ENCODE measurements at regions not wholly inside any gene's neighbourhood (a gene's known extent, or its start where the extent isn't known, plus 50 kb on each side); places are given as distances from the start of the nearest gene placed in this dataset.

DNA sequence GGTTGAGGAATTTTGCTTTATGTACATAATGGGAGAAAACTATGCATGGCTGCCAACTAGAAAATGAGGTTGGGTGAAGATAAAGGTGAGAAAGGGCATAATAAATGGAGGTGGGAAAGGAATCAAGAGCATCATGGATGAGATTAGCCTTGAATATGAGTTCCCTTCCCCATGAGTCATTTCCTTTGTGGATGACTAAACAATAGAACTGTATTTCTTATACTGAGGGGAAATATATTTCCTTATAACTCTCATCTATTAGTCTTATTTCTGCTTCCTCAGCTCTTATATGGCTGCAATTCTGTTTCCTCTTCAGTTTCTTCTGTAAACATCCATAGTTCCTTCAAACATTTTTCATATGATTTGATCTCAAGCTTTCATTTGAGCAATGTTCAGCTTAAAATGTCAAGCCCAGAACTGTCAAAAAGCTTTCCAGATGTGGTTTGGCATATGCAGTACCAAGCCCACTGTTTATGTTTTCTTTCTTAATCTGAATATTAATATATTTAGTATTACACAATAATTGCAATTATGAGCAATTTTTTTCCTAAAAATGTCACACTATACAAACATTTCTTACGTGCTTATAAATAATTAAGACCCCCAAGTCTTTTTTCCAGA lies 100.7 kb upstream of the GRPR start:
- CTCF ChIA-PET = no interaction called here
- Mint-ChIP-seq H3K4me3 (no peak overlapping the region), H3K36me3 (ENCODE audit: low read depth) (no peaks in the 10 kb centered on the region), H3K27me3 (ENCODE audit: low read depth) (no peaks in the 10 kb centered on the region), H3K27ac (no peak overlapping the region), H3K4me1 (ENCODE audit: low read depth) (peaks cover 5% of the 10 kb centered on the region), H3K9me3 (ENCODE audit: insufficient read depth) (no peaks in the 10 kb centered on the region)
- POLR2A ChIA-PET = no interaction called here
- DNase-seq = no peak
- no peak for ATAC-seq

DNA sequence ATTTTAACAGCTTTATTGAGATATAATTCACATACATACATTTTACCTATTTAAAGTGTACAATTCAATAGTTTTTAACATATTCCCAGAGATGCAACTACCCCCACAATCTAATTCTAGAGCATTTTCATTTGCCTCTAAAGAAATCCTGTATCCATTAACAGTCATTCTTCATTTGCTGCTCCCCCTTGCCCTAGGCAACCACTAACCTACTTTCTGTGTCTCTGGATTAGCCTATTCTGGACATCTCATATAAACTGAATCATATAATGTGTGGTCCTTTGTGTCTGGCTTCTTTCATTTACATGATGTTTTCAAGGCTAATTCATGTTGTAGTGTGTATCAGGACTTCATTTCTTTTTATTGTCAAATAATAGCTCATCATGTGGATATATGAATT lies 105.1 kb upstream of the GRPR start:
- Mint-ChIP-seq H3K27me3 (ENCODE audit: low read depth) (no peaks in the 10 kb centered on the region), H3K4me1 (ENCODE audit: low read depth) (no peaks in the 10 kb centered on the region), H3K4me3 (no peak overlapping the region), H3K9me3 (ENCODE audit: insufficient read depth) (no peaks in the 10 kb centered on the region), H3K27ac (no peak overlapping the region), H3K36me3 (ENCODE audit: low read depth) (no peaks in the 10 kb centered on the region)
- POLR2A ChIA-PET = no interaction called here
- ATAC-seq (no peak), DNase-seq (no peak)
- CTCF ChIA-PET = no interaction called here

DNA sequence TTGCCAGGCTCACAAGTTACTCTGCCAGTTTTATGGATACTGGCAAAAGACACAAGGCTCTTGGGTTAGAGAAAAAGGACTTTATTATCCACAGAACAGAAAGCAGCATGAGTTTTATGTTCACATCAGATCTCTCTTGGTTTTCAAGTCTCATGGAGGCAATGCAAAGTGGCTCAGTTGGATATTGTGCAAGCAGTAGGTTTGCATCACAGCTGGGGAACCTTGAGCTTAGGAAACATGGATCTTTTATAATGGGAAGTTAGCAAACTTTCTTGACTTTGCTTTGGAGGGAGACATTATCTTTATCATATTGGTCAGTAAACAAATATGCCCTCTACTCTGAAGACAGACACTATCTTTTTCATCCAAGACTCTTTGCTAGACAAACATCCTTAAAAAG lies 109.2 kb upstream of the GRPR start:
- Mint-ChIP-seq H3K27ac (no peak overlapping the region), H3K36me3 (ENCODE audit: low read depth) (no peaks in the 10 kb centered on the region), H3K9me3 (ENCODE audit: insufficient read depth) (no peaks in the 10 kb centered on the region), H3K4me3 (no peak overlapping the region), H3K27me3 (ENCODE audit: low read depth) (no peaks in the 10 kb centered on the region), H3K4me1 (ENCODE audit: low read depth) (no peaks in the 10 kb centered on the region)
- POLR2A ChIA-PET = no interaction called here
- CTCF ChIA-PET = no interaction called here
- no peak for DNase-seq
- no peak for ATAC-seq

DNA sequence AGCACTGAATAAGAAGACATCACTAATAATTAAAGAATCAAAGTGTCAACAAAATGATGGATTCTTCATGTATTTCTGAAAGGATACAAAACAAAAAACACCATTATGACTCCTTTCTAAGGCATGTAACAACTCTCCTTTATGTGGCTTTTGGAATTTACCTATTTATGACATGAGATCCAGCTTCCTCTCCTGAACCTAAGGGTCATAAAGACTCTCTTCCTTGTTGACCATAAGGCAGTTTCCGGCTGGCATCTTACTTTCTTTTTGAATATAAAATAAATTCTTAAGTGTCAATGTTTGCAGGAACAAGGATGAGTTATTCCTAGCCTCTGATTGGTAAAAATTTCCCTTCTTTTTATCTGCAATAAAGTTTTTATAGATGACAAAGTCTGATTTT lies 111.1 kb upstream of the GRPR start:
- H3K36me3 Mint-ChIP-seq (ENCODE audit: low read depth) = no peaks in the 10 kb centered on the region
- CTCF ChIA-PET = no interaction called here
- no peaks in the 10 kb centered on the region for H3K27me3 Mint-ChIP-seq (ENCODE audit: low read depth)
- no peak for DNase-seq
- H3K27ac Mint-ChIP-seq = no peak overlapping the region
- no peaks in the 10 kb centered on the region for H3K9me3 Mint-ChIP-seq (ENCODE audit: insufficient read depth)
- no peaks in the 10 kb centered on the region for H3K4me1 Mint-ChIP-seq (ENCODE audit: low read depth)
- POLR2A ChIA-PET = no interaction called here
- no peak for ATAC-seq
- no peak overlapping the region for H3K4me3 Mint-ChIP-seq

DNA sequence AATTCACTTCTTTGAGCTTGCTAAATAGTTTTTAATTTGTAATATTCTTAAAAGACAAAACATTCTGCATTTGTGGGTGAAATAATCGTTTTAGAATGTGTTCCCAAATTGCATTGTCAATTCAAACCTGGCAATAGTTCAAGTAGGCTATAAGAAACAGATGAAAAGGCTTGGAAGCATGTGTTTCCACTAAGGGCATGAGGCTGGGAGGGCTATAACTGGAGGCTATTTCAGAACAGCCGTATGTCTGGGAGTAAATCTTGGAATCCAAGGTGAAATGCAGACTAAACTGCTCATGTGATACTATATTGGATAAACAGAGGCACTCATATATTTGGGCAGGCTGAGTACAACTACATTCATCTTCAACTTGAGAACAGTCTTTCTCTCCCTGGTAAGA lies 117.4 kb upstream of the GRPR start:
- Mint-ChIP-seq H3K9me3 (ENCODE audit: insufficient read depth) (no peaks in the 10 kb centered on the region), H3K27ac (no peak overlapping the region), H3K4me1 (ENCODE audit: low read depth) (no peaks in the 10 kb centered on the region), H3K4me3 (no peak overlapping the region), H3K27me3 (ENCODE audit: low read depth) (no peaks in the 10 kb centered on the region), H3K36me3 (ENCODE audit: low read depth) (no peaks in the 10 kb centered on the region)
- ChIA-PET CTCF (no interaction called here), POLR2A (no interaction called here)
- ATAC-seq = no peak
- no peak for DNase-seq

DNA sequence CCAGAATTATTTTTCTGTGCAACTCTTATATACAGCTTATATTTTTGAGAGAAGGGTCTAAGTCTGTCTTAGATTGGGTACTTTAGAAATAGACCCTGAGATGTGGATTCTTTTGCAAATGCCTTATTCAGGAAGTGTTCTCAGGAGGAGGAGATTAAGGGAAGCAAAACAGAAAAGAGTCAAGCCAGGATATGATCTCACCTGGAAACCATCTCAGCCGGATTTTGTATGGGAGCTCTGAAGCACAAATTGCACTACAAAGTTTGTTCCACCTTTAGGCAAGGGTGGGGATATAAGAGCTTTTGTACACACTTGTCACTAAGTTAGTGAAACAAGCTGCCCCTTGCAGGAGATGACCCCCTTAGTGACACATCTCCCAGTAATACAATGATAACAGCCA lies 121.2 kb upstream of the GRPR start:
- ChIA-PET POLR2A (no interaction called here), CTCF (interaction anchor here (1.0 kb wide), 1 partner anchor 25 kb away, joined by 3 read pairs; no protein-coding TSS in a partner anchor)
- H3K27ac Mint-ChIP-seq = no peak overlapping the region
- peaks cover 2% of the 10 kb centered on the region for H3K27me3 Mint-ChIP-seq (ENCODE audit: low read depth)
- no peaks in the 10 kb centered on the region for H3K36me3 Mint-ChIP-seq (ENCODE audit: low read depth)
- DNase-seq (no peak), ATAC-seq (no peak)
- H3K9me3 Mint-ChIP-seq (ENCODE audit: insufficient read depth) = no peaks in the 10 kb centered on the region
- no peak overlapping the region for H3K4me3 Mint-ChIP-seq
- H3K4me1 Mint-ChIP-seq (ENCODE audit: low read depth) = no peaks in the 10 kb centered on the region

DNA sequence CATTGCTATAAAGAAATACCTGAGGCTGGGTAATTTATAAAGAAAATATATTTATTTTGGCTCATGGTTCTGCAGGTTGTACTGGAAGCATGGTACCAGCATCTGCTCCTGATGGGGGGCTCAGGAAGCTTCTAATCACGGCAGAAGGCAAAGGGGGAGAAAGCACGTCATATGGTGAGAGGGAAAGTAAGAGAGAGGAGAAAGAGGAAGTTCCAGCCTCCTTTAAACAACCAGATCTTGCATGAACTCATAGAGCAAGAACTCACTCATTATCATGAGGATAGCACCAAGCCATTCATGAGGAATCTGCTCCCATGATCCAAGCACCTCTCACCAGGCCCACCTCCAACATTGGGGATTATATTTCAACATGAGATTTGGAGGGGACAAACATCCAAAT lies 125.0 kb upstream of the GRPR start:
- ATAC-seq (no peak), DNase-seq (no peak)
- Mint-ChIP-seq H3K4me3 (no peak overlapping the region), H3K27me3 (ENCODE audit: low read depth) (peaks cover 2% of the 10 kb centered on the region), H3K27ac (no peak overlapping the region), H3K9me3 (ENCODE audit: insufficient read depth) (no peaks in the 10 kb centered on the region), H3K4me1 (ENCODE audit: low read depth) (no peaks in the 10 kb centered on the region), H3K36me3 (ENCODE audit: low read depth) (no peaks in the 10 kb centered on the region)
- ChIA-PET CTCF (interaction anchor here (1.4 kb wide), 1 partner anchor 18 kb away, joined by 3 read pairs; no protein-coding TSS in a partner anchor), POLR2A (no interaction called here)

DNA sequence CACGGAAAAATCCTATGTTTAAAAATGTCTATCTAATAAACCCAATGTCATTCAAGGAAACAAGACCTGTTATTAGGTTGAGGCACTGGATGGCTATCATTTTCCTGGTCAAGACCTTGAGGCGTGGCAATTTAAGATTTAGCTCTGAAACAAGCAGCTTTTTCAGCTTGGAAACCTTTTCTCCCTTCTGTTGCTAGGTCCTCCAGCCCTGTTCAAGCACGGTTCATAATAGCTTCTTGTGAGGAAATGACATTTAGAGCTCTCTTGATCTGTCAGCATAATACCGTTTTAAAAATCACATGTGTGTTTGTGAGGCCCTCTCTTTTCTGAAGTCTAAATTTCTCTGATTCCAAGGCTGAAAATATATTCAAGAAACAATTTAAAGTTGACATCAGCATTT lies 133.6 kb upstream of the GRPR start:
- no peaks in the 10 kb centered on the region for H3K4me1 Mint-ChIP-seq (ENCODE audit: low read depth)
- H3K4me3 Mint-ChIP-seq = no peak overlapping the region
- H3K27ac Mint-ChIP-seq = no peak overlapping the region
- ATAC-seq = no peak
- no peak for DNase-seq
- H3K27me3 Mint-ChIP-seq (ENCODE audit: low read depth) = peaks cover 2% of the 10 kb centered on the region
- ChIA-PET CTCF (no interaction called here), POLR2A (no interaction called here)
- H3K9me3 Mint-ChIP-seq (ENCODE audit: insufficient read depth) = no peaks in the 10 kb centered on the region
- no peaks in the 10 kb centered on the region for H3K36me3 Mint-ChIP-seq (ENCODE audit: low read depth)

DNA sequence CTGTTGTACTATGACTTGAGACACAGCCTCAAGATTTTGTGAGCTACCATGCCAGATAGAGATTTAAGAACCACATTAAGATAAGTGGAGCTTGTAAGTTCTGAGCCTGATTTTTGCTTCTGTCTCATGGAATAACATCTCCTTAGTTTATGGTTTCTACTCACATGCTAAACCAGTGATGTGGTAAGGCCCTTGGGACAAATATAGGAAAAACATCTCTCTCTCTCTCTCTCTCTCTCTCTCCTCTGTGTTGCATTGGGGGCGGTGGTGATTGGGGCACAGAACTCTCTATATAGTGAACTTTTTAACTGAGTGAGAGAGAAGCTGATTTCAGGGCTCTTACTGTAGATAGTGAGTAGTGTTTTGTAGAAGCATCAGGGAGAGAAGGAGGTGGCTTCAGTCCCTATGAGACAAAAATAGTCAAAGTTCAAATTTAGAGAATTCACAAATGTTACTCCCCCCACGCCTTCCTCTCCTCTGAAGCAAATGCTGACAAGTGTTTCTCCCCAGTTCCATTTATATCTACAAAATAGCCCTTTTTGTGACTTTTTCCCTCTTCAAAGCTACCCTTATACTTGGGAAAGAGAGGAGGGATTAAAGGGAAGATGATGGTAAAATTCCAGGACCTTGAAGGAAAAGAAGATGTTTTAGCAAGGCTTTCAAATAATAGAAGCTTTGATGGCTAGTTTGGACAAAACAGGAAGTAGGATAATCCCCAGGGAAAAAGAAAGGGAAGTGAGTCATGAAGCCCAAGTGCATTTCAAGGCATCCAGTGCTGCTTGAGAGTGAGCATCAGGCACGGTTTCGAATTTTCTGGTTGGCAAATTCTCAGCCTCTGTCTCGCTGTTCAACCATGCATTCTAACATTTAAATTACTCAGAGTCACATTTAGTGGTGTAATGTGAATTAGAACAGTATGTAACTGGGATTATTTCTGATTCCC lies 134.3 kb upstream of the AP1S2 start:
- no peaks in the 10 kb centered on the region for H3K9me3 Mint-ChIP-seq (ENCODE audit: insufficient read depth)
- no peak overlapping the region for H3K27ac Mint-ChIP-seq
- H3K36me3 Mint-ChIP-seq (ENCODE audit: low read depth) = no peaks in the 10 kb centered on the region
- H3K27me3 Mint-ChIP-seq (ENCODE audit: low read depth) = peaks cover 2% of the 10 kb centered on the region
- DNase-seq (no peak), ATAC-seq (no peak)
- ChIA-PET POLR2A (no interaction called here), CTCF (no interaction called here)
- H3K4me1 Mint-ChIP-seq (ENCODE audit: low read depth) = no peaks in the 10 kb centered on the region
- H3K4me3 Mint-ChIP-seq = no peak overlapping the region

DNA sequence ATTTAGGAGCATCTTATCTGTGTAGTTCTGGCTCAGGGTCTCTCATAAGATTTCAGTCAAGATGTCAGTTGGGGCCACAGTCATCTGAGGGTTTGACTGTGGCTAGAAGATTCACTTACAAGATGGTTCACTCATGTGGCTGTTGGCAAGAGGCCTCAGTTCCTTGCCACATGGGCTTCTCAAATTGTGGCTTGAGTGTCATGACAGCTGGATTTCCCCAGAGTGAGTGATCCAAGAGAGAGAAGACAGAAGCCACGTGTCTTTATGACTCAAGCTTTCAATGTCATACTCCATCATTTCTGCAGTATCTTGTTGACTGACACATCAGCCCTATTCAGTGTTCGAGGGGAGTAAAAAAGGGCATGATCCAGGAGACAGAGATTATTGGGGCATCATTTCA lies 131.3 kb upstream of the AP1S2 start:
- Mint-ChIP-seq H3K27ac (no peak overlapping the region), H3K36me3 (ENCODE audit: low read depth) (no peaks in the 10 kb centered on the region), H3K27me3 (ENCODE audit: low read depth) (peaks cover 2% of the 10 kb centered on the region), H3K4me1 (ENCODE audit: low read depth) (no peaks in the 10 kb centered on the region), H3K9me3 (ENCODE audit: insufficient read depth) (no peaks in the 10 kb centered on the region), H3K4me3 (no peak overlapping the region)
- CTCF ChIA-PET = no interaction called here
- ATAC-seq = no peak
- DNase-seq = no peak
- POLR2A ChIA-PET = no interaction called here

DNA sequence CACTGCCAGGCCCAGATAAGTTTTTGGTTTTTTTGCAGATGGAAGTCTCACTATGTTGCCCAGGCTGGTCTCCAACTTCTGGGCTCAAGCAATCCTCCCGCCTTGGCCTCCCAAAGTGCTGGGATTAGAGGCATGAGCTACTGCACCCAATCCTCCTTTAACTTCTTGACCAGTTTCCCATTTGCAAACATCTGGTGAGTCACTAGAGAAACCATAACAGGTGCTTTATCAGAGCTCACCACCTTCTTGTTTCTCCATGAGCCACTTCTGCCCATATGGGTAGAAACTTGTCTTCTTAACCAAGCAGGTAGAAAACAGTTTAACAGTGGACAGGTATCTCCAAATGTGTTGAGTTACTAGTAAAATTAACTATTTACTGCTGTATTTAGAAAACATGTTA lies 128.4 kb upstream of the AP1S2 start:
- Mint-ChIP-seq H3K4me3 (no peak overlapping the region), H3K36me3 (ENCODE audit: low read depth) (no peaks in the 10 kb centered on the region), H3K4me1 (ENCODE audit: low read depth) (no peaks in the 10 kb centered on the region), H3K27me3 (ENCODE audit: low read depth) (peaks cover 2% of the 10 kb centered on the region), H3K27ac (no peak overlapping the region), H3K9me3 (ENCODE audit: insufficient read depth) (no peaks in the 10 kb centered on the region)
- POLR2A ChIA-PET = no interaction called here
- CTCF ChIA-PET = no interaction called here
- ATAC-seq (no peak), DNase-seq (no peak)

DNA sequence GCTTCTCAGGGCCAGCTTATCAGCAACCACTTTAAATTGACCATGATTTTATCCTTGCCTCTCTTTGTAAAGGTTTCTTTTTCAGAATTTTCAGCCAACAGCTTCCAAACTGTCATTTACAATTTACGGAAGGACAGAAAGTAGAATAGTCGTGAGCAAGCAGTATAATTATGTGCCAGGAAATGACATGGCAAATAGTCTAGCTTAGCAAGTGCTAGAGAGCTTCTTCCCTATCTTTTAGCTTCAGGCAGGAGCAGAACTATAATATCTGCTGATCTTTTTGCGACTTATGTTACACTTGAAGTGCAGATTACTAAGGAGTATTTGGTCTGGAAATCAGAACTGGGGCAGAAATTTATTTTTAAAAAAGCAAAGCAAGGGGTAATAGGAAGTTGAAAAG lies 123.0 kb upstream of the AP1S2 start:
- no peaks in the 10 kb centered on the region for H3K27me3 Mint-ChIP-seq (ENCODE audit: low read depth)
- POLR2A ChIA-PET = no interaction called here
- H3K27ac Mint-ChIP-seq = no peak overlapping the region
- no peaks in the 10 kb centered on the region for H3K4me1 Mint-ChIP-seq (ENCODE audit: low read depth)
- H3K9me3 Mint-ChIP-seq (ENCODE audit: insufficient read depth) = no peaks in the 10 kb centered on the region
- no peaks in the 10 kb centered on the region for H3K36me3 Mint-ChIP-seq (ENCODE audit: low read depth)
- CTCF ChIA-PET = no interaction called here
- DNase-seq = no peak
- ATAC-seq = no peak
- H3K4me3 Mint-ChIP-seq = no peak overlapping the region

DNA sequence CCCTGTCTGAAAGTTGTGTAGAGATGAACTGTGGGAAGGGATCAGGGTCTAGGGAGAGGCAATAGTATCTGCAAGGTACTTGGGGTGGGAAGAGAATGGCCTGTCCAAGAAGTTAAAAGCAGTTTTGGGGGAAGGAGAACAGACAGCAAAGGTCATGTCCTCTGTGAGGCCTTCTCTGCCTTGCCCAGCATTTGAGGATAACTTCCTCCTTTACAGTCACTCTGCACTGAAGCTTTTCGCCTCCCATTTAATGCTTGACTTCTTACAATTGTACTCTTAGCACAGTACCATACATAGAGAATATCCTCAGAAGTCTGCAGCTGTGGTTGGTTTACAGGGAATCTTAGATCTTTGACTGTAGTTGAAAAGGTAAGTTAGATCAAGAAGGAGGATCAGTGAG lies 121.8 kb upstream of the AP1S2 start:
- H3K9me3 Mint-ChIP-seq (ENCODE audit: insufficient read depth) = no peaks in the 10 kb centered on the region
- ATAC-seq (no peak), DNase-seq (no peak)
- POLR2A ChIA-PET = no interaction called here
- H3K27ac Mint-ChIP-seq = no peak overlapping the region
- no peak overlapping the region for H3K4me3 Mint-ChIP-seq
- CTCF ChIA-PET = no interaction called here
- no peaks in the 10 kb centered on the region for H3K27me3 Mint-ChIP-seq (ENCODE audit: low read depth)
- no peaks in the 10 kb centered on the region for H3K36me3 Mint-ChIP-seq (ENCODE audit: low read depth)
- H3K4me1 Mint-ChIP-seq (ENCODE audit: low read depth) = no peaks in the 10 kb centered on the region

All from activated CD8-positive, alpha-beta T cell treated with anti-CD3 and anti-CD28 coated beads, Interleukin-2, amount 10 ng/mL, durations not matched to agents 7 days and 5 days (primary cell).